ENCODE measurements at regions not wholly inside any gene's neighbourhood (a gene's known extent, or its start where the extent isn't known, plus 50 kb on each side); places are given as distances from the start of the nearest gene placed in this dataset.

- TF ChIP-seq CTCF (IDR thresholded peaks at IDR 0.05), result no peak
- no peak for TF ChIP-seq POLR2A (IDR thresholded peaks at IDR 0.05)
These were observed 118.7 kb upstream of the IGLL5 start for GRCh38 chr22:22768885-22769284.

Measured in adrenal gland (tissue), 5 donors.